Neuronal stem cell (in vitro differentiated cells): ENCODE measurements at regions not wholly inside any gene's neighbourhood (a gene's known extent, or its start where the extent isn't known, plus 50 kb on each side); places are given as distances from the start of the nearest gene placed in this dataset.

Source experiments
- DNase-seq: peaks from one replicate; pipeline ENCODE4 v3.0.0-alpha.2; 2013; ENCODE audit warnings: low spot score
- H2AFZ ChIP-seq: one replicate; pipeline ENCODE4 v1.6.1; 2013; ENCODE audit warnings: mild to moderate bottlenecking, low read length, inconsistent platforms
- H2AK5ac ChIP-seq: 2 replicates; pipeline ENCODE4 v1.6.1; 2013; ENCODE audit warnings: low read depth, mild to moderate bottlenecking, inconsistent platforms, low read length, moderate library complexity, mixed read lengths
- H2BK120ac ChIP-seq: 2 replicates; pipeline ENCODE4 v1.6.1; 2013; ENCODE audit warnings: low read depth, mild to moderate bottlenecking, inconsistent platforms, low read length, moderate library complexity, mixed read lengths
- H2BK12ac ChIP-seq: one replicate; pipeline ENCODE4 v1.6.1; 2013; ENCODE audit warnings: low read length, inconsistent platforms
- H2BK15ac ChIP-seq: 2 replicates; pipeline ENCODE4 v1.6.1; 2013; ENCODE audit warnings: mild to moderate bottlenecking, low read length, inconsistent platforms, mixed read lengths
- H2BK5ac ChIP-seq: one replicate; pipeline ENCODE4 v1.6.1; 2013; ENCODE audit warnings: inconsistent platforms, mild to moderate bottlenecking, low read length, moderate library complexity
- H3K14ac ChIP-seq: one replicate; pipeline ENCODE4 v1.6.1; 2013; ENCODE audit warnings: low read length, inconsistent platforms
- H3K18ac ChIP-seq: 2 replicates; pipeline ENCODE4 v1.6.1; 2013; ENCODE audit warnings: low read length, inconsistent platforms
- H3K23ac ChIP-seq: 2 replicates; pipeline ENCODE4 v1.6.1; 2013; ENCODE audit warnings: low read depth, mild to moderate bottlenecking, mixed read lengths, low read length, inconsistent platforms; ENCODE audit not compliant: poor library complexity
- H3K27ac ChIP-seq: replicated peaks from 3 replicates; pipeline ENCODE4 v1.5.1; 2013; ENCODE audit warnings: low read length, inconsistent platforms
- H3K27me3 ChIP-seq, 3 experiments: 2 replicates each; pipeline ENCODE4 v1.6.1; 2013; ENCODE audit warnings: low read length in 3 of 3, mild to moderate bottlenecking in 2 of 3, inconsistent platforms in 1 of 3, low read depth in 1 of 3, mixed read lengths in 1 of 3, moderate library complexity in 1 of 3; ENCODE audit not compliant: control insufficient read depth in 3 of 3, insufficient read depth in 3 of 3
- H3K36me3 ChIP-seq, 2 donors: replicated peaks in 1 of 2; 2 replicates each; pipeline ENCODE4 v1.6.1; 2013; ENCODE audit warnings: low read length in 2 of 2; ENCODE audit not compliant: control insufficient read depth in 2 of 2, insufficient read depth in 2 of 2
- H3K4ac ChIP-seq: 2 replicates; pipeline ENCODE4 v1.6.1; 2013; ENCODE audit warnings: inconsistent platforms, mild to moderate bottlenecking, low read length, moderate library complexity
- H3K4me1 ChIP-seq, 2 donors: 1 replicate in 1 of 2; 2 replicates in 1 of 2; pipeline ENCODE4 v1.6.1; 2013; ENCODE audit warnings: low read length in 2 of 2, low read depth in 1 of 2; ENCODE audit not compliant: control insufficient read depth in 2 of 2, insufficient read depth in 1 of 2
- H3K4me2 ChIP-seq: one replicate; pipeline ENCODE4 v1.6.1; 2013; ENCODE audit warnings: mild to moderate bottlenecking, low read length, inconsistent platforms; ENCODE audit not compliant: insufficient read depth, poor library complexity, severe bottlenecking
- H3K4me3 ChIP-seq, 2 donors: 2 replicates each; pipeline ENCODE4 v1.5.1; 2013; ENCODE audit warnings: low read length in 2 of 2, mild to moderate bottlenecking in 2 of 2, inconsistent platforms in 1 of 2, moderate library complexity in 1 of 2
- H3K79me1 ChIP-seq: one replicate; pipeline ENCODE4 v1.6.1; 2013; ENCODE audit warnings: low read depth, mild to moderate bottlenecking, inconsistent platforms, low read length, moderate library complexity
- H3K9ac ChIP-seq: one replicate; pipeline ENCODE4 v1.6.1; 2013; ENCODE audit warnings: mild to moderate bottlenecking, low read depth, low read length, inconsistent platforms; ENCODE audit not compliant: poor library complexity
- H3K9me3 ChIP-seq, 2 donors: replicated peaks in 1 of 2; 2 replicates each; pipeline versions ENCODE3 to v1.6.1; 2013; ENCODE audit warnings: low read length in 2 of 2, mild to moderate bottlenecking in 2 of 2, inconsistent platforms in 1 of 2, low read depth in 1 of 2, mixed read lengths in 1 of 2, moderate library complexity in 1 of 2; ENCODE audit not compliant: control insufficient read depth in 2 of 2, insufficient read depth in 1 of 2
- H4K8ac ChIP-seq: one replicate; pipeline ENCODE4 v1.6.1; 2013; ENCODE audit warnings: low read depth, mild to moderate bottlenecking, inconsistent platforms, low read length, moderate library complexity
- H4K91ac ChIP-seq: one replicate; pipeline ENCODE4 v1.6.1; 2013; ENCODE audit warnings: low read length, low read depth, mild to moderate bottlenecking, inconsistent platforms; ENCODE audit not compliant: poor library complexity
- WGBS, 2 donors: extraction: QIAGEN DNeasy Blood & Tissue Kit; methylation state at CpG; one replicate each; pipeline ENCODE4 v1.1.7; 2013; ENCODE audit warnings: missing lambda C conversion rate in 2 of 2, mixed read lengths in 1 of 2; ENCODE audit not compliant: insufficient read length in 2 of 2, insufficient replicate concordance in 1 of 2; ENCODE audit errors: extremely low coverage in 2 of 2; 5-methylcytosine and 5-hydroxymethylcytosine counted together

DNA sequence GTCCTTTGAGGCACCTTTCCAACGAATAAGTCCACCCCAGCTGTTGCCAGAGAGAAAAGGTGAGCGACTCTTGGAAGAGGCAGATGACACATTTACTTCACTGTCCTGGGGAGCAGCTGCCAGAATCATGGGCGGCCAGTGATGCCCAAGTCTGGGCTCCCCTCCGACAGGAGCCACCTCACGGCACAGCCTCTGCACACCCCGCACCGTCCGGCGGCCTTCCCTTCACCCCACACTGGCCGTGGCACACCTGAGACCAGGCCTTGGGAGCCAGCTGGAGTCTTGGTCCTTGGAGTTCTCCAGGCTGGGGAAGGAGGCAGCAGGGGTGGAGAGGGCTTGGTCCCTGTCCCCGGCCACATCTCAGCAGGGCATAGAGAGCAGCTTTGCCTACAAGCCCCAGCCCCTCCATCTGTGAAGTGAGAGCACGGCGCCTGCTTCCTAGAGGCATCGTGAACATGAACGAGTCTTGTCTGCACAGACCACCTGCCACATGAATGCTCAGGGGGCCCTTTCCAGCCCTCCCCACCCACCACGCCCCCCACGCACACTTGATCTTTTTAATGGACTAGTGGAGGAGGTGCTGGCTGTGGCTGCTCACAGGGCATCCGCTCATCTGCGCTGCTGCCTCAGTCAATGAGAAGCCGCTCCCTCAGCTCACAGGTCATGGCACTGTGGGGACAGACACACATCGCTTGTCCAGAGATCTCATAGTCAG is 400.2 kb upstream of the MYT1L start:
- H3K9ac ChIP-seq: peak overlapping the region; percentile 44
- no peak overlapping the region for H2BK120ac ChIP-seq
- H3K23ac ChIP-seq: peak overlapping the region; percentile 85
- H3K27me3 ChIP-seq: no peaks in the 10 kb centered on the region
- no peak overlapping the region for H2BK15ac ChIP-seq
- no peaks in the 10 kb centered on the region for H3K9me3 ChIP-seq
- H2BK5ac ChIP-seq: no peak overlapping the region
- peak overlapping the region; percentile 84 for H2AK5ac ChIP-seq
- DNase-seq: no peak
- no peak overlapping the region for H3K4me3 ChIP-seq
- H3K14ac ChIP-seq: peak overlapping the region; percentile 21
- WGBS, 2 donors: no CpG with 5 or more reads among the region's 21 CpGs
- H3K4ac ChIP-seq: no peak overlapping the region
- peaks cover 0 to 4% of the 10 kb centered on the region in 2 donors for H3K4me1 ChIP-seq
- H3K79me1 ChIP-seq: no peaks in the 10 kb centered on the region
- H3K27ac ChIP-seq: no peak overlapping the region
- H3K4me2 ChIP-seq: no peak overlapping the region
- no peak overlapping the region for H2AFZ ChIP-seq
- no peaks in the 10 kb centered on the region for H3K36me3 ChIP-seq
- H4K91ac ChIP-seq: no peak overlapping the region
- H4K8ac ChIP-seq: no peak overlapping the region
- peak overlapping the region; percentile 71 for H3K18ac ChIP-seq
- H2BK12ac ChIP-seq: peak overlapping the region; percentile 22

DNA sequence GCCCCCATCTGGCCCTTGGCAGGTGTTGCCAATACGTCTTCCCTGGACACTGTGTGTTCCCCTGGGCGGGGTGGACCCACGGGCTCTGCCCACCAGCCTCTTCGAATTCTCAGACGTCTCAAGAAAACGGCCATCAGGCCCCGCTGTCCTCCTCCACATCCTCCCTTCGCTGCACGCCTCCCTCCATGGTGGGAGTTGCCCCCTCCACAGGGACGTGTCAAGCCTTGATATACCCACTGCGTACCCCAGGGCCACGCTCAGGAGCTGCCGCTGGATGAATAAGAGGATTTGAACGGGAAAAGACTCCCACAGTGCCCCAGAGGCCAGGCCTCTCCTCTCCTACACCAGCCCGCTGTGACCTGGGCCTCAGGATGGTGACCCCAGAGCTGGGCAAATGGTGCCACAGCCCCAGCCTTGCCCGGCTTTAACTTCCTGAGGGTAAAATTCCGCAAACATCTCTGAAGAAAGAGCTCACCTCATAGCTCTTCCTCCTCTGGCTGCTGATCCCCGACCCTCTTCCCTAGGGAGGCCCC is 399.3 kb upstream of the MYT1L start:
- H3K4me3 ChIP-seq: no peak overlapping the region
- H2BK12ac ChIP-seq: no peak overlapping the region
- peak overlapping the region; percentile 17 for H3K23ac ChIP-seq
- H3K9me3 ChIP-seq: no peaks in the 10 kb centered on the region
- H3K79me1 ChIP-seq: no peaks in the 10 kb centered on the region
- H2AFZ ChIP-seq: no peak overlapping the region
- H3K27me3 ChIP-seq: no peaks in the 10 kb centered on the region
- DNase-seq: no peak
- H3K36me3 ChIP-seq: no peaks in the 10 kb centered on the region
- no peak overlapping the region for H3K9ac ChIP-seq
- H3K27ac ChIP-seq: no peak overlapping the region
- H4K91ac ChIP-seq: no peak overlapping the region
- no peak overlapping the region for H3K4ac ChIP-seq
- no CpG with 5 or more reads among the region's 18 CpGs for WGBS, 2 donors
- no peak overlapping the region for H3K4me2 ChIP-seq
- peaks cover 0 to 4% of the 10 kb centered on the region in 2 donors for H3K4me1 ChIP-seq
- H2BK15ac ChIP-seq: no peak overlapping the region
- no peak overlapping the region for H2BK5ac ChIP-seq
- no peak overlapping the region for H2BK120ac ChIP-seq
- H3K18ac ChIP-seq: peak overlapping the region; percentile 59
- no peak overlapping the region for H3K14ac ChIP-seq
- H4K8ac ChIP-seq: no peak overlapping the region
- peak overlapping the region; percentile 31 for H2AK5ac ChIP-seq

DNA sequence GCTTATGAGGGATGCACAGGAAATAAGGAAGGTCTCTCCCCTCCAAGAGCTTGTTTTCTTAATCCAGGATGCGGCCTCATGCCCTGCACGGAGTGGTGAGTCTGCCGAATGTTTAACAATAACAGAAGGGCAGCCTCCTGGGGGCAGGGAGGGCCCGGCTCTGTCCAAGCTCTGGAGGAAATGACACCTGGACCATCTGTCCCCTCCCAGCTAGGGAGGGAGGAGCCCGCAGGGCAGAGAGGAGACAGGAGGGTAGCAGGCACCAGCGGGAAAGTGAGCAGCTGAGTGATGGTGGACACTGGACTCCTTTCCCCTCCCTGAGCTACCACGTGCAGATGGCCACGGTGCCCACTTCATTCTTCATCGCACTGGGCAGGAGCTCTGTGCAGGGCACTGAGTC is 398.2 kb upstream of the MYT1L start:
- Histone ChIP-seq H2AFZ (no peak overlapping the region), H2BK15ac (no peak overlapping the region), H3K4ac (no peak overlapping the region), H3K23ac (no peak overlapping the region), H3K79me1 (no peaks in the 10 kb centered on the region), H3K27ac (no peak overlapping the region), H2BK12ac (no peak overlapping the region), H3K27me3 (no peaks in the 10 kb centered on the region), H3K4me2 (no peak overlapping the region), H3K36me3 (no peaks in the 10 kb centered on the region), H3K9ac (no peak overlapping the region), H3K18ac (peak overlapping the region; percentile 69), H2AK5ac (peak overlapping the region; percentile 40), H3K9me3 (no peaks in the 10 kb centered on the region), H2BK5ac (peak overlapping the region; percentile 6), H3K4me1 (peaks cover 0 to 3% of the 10 kb centered on the region in 2 donors), H4K8ac (no peak overlapping the region), H3K14ac (no peak overlapping the region), H2BK120ac (no peak overlapping the region), H4K91ac (no peak overlapping the region), H3K4me3 (no peak overlapping the region)
- WGBS, 2 donors: no CpG with 5 or more reads among the region's 9 CpGs
- DNase-seq: no peak

DNA sequence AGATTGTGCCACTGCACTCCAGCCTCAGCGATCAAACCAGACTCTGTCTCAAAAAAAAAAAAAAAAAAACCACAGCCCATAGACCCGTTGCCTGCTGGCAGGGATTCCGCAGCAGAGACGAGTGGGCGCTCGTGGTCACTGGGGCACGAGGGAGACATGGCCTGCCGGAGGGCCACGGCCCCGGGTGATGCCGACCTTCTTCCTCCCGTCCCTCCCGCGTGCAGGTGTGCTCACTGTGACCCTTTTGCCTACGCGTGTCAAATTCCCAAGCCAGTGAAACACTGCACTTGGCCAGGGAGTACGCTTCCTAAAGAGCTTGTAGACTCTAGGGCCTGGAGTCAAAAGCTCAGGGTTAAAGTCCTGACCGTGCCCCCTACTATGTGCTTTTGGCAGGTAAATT is 397.6 kb upstream of the MYT1L start:
- no peak overlapping the region for H2BK5ac ChIP-seq
- H2AK5ac ChIP-seq: no peak overlapping the region
- no peak overlapping the region for H3K23ac ChIP-seq
- no peak overlapping the region for H2AFZ ChIP-seq
- H2BK12ac ChIP-seq: no peak overlapping the region
- no peak overlapping the region for H3K9ac ChIP-seq
- H3K9me3 ChIP-seq: no peaks in the 10 kb centered on the region
- no peak overlapping the region for H2BK120ac ChIP-seq
- no CpG with 5 or more reads among the region's 18 CpGs for WGBS, 2 donors
- no peak for DNase-seq
- no peak overlapping the region for H2BK15ac ChIP-seq
- H3K79me1 ChIP-seq: no peaks in the 10 kb centered on the region
- no peaks in the 10 kb centered on the region for H3K36me3 ChIP-seq
- no peak overlapping the region for H3K4me3 ChIP-seq
- H3K27me3 ChIP-seq: no peaks in the 10 kb centered on the region
- H3K4me2 ChIP-seq: no peak overlapping the region
- H4K91ac ChIP-seq: no peak overlapping the region
- no peak overlapping the region for H4K8ac ChIP-seq
- no peak overlapping the region for H3K4ac ChIP-seq
- H3K27ac ChIP-seq: no peak overlapping the region
- peaks cover 0 to 1% of the 10 kb centered on the region in 2 donors for H3K4me1 ChIP-seq
- no peak overlapping the region for H3K14ac ChIP-seq
- no peak overlapping the region for H3K18ac ChIP-seq
